Left lung (tissue), 4 donors: ENCODE measurements at regions not wholly inside any gene's neighbourhood (a gene's known extent, or its start where the extent isn't known, plus 50 kb on each side); places are given as distances from the start of the nearest gene placed in this dataset.

ENCODE experiments used
- ATAC-seq: fragments of 200-7000 bp; cut with Tn5 transposase; one replicate; pipeline ENCODE4 v1.9.1; 2020; ENCODE audit warnings: moderate library complexity
- DNase-seq, 4 donors: peaks; one replicate each; pipeline ENCODE4 v3.0.0-alpha.2; 2013 to 2020
- H3K27ac ChIP-seq, 2 donors: fragments of 200-600 bp; sonication (generic) in 1 of 2; one replicate each; pipeline versions ENCODE4 v1.5.0 to v1.8.0; 2020 to 2021
- H3K27me3 ChIP-seq, 2 donors: fragments of 200-600 bp; sonication (generic) in 1 of 2; one replicate each; pipeline versions ENCODE4 v1.5.0 to v1.8.0; 2020 to 2021
- H3K36me3 ChIP-seq, 2 donors: fragments of 200-600 bp; sonication (generic) in 1 of 2; one replicate each; pipeline versions ENCODE4 v1.5.0 to v1.8.0; 2020 to 2021
- H3K4me1 ChIP-seq, 2 donors: fragments of 200-600 bp; one replicate each; pipeline ENCODE4 v1.8.0; 2021
- H3K4me3 ChIP-seq, 2 donors: fragments of 200-600 bp; sonication (generic) in 1 of 2; one replicate each; pipeline versions ENCODE4 v1.5.0 to v1.8.0; 2020 to 2021; ENCODE audit warnings: mild to moderate bottlenecking in 1 of 2
- H3K9me3 ChIP-seq, 2 donors: fragments of 200-600 bp; sonication (generic) in 1 of 2; one replicate each; pipeline versions ENCODE4 v1.5.0 to v1.8.0; 2020 to 2021
- intact Hi-C, 2 donors: fragments of 100-400 bp; cut with DNase I; formaldehyde crosslinking; loops; one replicate each; pipeline versions ENCODE4 v1.11.2 to v1.14.2; 2022
- TF ChIP-seq, protein P1 (sequence below), 2 donors: fragments of 200-600 bp; sonication (generic) in 1 of 2; IDR thresholded peaks; one replicate each; pipeline versions ENCODE4 v1.5.0 to v1.8.0; 2021; ENCODE audit warnings: antibody characterized with exemption in 2 of 2
- donor health status: DM: no; HTN: yes; CAD: no.
- donor health status: DM: no; HTN: no; CAD: no.

DNA sequence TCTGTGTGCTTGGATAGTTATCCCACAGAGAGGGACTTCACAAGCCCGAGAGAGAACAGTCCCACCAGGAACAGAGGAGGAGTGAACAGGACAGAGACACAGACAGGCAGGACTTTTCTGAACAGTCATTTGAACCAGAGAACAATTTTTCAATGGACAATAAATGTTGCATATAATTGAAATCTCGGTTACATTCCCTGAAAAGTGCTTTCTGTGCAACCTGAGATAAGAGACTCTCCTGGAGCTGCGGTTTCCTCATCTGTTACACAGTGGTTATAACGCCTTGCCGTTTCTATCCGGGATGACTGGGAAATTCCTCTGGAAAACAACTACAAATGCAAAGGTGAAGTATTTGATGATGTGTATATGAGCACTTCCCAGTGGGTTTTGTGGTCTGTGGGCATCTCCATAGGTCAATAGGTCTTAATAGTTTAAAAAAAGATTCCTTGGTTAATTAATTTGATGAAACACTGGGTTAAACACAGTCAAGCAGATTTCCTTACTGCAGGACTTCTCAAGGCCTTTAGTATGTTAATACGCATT lies 87.2 kb upstream of the HPCAL1 start:
- no peaks in the 10 kb centered on the region for H3K4me1 ChIP-seq
- H3K36me3 ChIP-seq: no peaks in the 10 kb centered on the region
- ATAC-seq (no peak), DNase-seq (no peak)
- no peak overlapping the region for H3K27ac ChIP-seq
- intact Hi-C loops: no loop called here
- no peak overlapping the region for H3K4me3 ChIP-seq
- no peaks in the 10 kb centered on the region for H3K9me3 ChIP-seq
- H3K27me3 ChIP-seq: no peaks in the 10 kb centered on the region
- TF ChIP-seq, protein P1, sequence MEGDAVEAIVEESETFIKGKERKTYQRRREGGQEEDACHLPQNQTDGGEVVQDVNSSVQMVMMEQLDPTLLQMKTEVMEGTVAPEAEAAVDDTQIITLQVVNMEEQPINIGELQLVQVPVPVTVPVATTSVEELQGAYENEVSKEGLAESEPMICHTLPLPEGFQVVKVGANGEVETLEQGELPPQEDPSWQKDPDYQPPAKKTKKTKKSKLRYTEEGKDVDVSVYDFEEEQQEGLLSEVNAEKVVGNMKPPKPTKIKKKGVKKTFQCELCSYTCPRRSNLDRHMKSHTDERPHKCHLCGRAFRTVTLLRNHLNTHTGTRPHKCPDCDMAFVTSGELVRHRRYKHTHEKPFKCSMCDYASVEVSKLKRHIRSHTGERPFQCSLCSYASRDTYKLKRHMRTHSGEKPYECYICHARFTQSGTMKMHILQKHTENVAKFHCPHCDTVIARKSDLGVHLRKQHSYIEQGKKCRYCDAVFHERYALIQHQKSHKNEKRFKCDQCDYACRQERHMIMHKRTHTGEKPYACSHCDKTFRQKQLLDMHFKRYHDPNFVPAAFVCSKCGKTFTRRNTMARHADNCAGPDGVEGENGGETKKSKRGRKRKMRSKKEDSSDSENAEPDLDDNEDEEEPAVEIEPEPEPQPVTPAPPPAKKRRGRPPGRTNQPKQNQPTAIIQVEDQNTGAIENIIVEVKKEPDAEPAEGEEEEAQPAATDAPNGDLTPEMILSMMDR (IDR thresholded peaks at IDR 0.05): no peak

DNA sequence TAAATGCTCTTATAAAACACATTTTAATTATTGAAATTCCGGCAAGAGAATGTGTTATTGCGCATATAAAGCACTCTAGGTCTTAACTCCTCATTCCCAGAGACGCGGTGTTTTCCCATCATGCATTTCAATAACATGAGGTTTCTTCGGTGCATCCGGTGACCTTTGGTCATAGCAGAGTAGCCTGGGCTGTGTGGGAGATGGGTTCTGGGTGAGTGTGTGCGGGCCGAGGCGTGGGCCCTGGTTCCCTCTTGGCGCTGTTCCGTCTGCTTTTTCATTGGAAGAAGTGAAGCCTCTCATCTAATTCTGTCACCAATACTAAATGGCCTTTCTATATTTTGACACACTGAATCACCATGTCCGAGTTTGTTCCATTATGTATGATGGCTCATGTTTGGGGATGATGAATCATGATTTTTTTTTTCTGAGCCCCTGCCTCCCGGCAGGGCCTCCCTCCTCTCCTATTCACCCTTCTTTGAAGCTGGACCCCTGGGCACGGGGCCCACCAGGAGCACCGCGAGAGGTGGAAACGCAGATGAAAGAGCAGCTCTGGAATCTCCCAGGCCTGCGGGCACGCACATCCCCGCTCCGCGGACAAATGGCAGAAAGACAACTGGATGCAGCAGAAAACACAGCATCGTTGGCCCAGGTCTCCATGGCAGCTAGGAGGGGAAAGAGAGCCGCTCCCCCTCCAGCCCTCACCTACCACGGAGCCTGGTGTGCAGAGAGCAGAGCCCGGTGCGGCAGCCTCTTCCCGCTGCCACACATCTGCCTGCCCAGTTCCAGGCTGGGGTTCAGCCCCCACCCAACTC lies 85.8 kb upstream of the HPCAL1 start:
- Histone ChIP-seq H3K27ac (no peak overlapping the region), H3K9me3 (no peaks in the 10 kb centered on the region), H3K36me3 (no peaks in the 10 kb centered on the region), H3K4me3 (no peak overlapping the region), H3K27me3 (no peaks in the 10 kb centered on the region), H3K4me1 (no peaks in the 10 kb centered on the region)
- no peak for ATAC-seq
- DNase-seq: no peak
- TF ChIP-seq, protein P1 (IDR thresholded peaks at IDR 0.05): no peak
- intact Hi-C loops: no loop called here

GRCh38 chr2:10217489-10218435 lies 84.9 kb upstream of the HPCAL1 start:
- H3K4me1 ChIP-seq: no peaks in the 10 kb centered on the region
- ATAC-seq (no peak), DNase-seq (peak in 1 of 4 donors; percentile 58)
- no peaks in the 10 kb centered on the region for H3K36me3 ChIP-seq
- no peaks in the 10 kb centered on the region for H3K27me3 ChIP-seq
- TF ChIP-seq, protein P1 (IDR thresholded peaks at IDR 0.05): no peak
- no peak overlapping the region for H3K4me3 ChIP-seq
- no peaks in the 10 kb centered on the region for H3K9me3 ChIP-seq
- intact Hi-C loops: no loop called here
- H3K27ac ChIP-seq: no peak overlapping the region

GRCh38 chr2:10220045-10220901 lies 82.4 kb upstream of the HPCAL1 start:
- ATAC-seq (no peak), DNase-seq (peak in 1 of 4 donors; percentile 51)
- H3K36me3 ChIP-seq: no peaks in the 10 kb centered on the region
- TF ChIP-seq, protein P1 (IDR thresholded peaks at IDR 0.05): no peak
- H3K27ac ChIP-seq: no peak overlapping the region
- no peaks in the 10 kb centered on the region for H3K27me3 ChIP-seq
- intact Hi-C loops: no loop called here
- H3K4me3 ChIP-seq: no peak overlapping the region
- no peaks in the 10 kb centered on the region for H3K9me3 ChIP-seq
- no peaks in the 10 kb centered on the region for H3K4me1 ChIP-seq
